HG03521 (cell line): ENCODE measurements at regions not wholly inside any gene's neighbourhood (a gene's known extent, or its start where the extent isn't known, plus 50 kb on each side); places are given as distances from the start of the nearest gene placed in this dataset.

ENCODE experiments used
- ATAC-seq: cut with Tn5 transposase; IDR thresholded peaks from one replicate; pipeline ENCODE4 v1.9.1; 2021; ENCODE audit warnings: mild to moderate bottlenecking, moderate library complexity; ENCODE audit not compliant: unreplicated experiment

DNA sequence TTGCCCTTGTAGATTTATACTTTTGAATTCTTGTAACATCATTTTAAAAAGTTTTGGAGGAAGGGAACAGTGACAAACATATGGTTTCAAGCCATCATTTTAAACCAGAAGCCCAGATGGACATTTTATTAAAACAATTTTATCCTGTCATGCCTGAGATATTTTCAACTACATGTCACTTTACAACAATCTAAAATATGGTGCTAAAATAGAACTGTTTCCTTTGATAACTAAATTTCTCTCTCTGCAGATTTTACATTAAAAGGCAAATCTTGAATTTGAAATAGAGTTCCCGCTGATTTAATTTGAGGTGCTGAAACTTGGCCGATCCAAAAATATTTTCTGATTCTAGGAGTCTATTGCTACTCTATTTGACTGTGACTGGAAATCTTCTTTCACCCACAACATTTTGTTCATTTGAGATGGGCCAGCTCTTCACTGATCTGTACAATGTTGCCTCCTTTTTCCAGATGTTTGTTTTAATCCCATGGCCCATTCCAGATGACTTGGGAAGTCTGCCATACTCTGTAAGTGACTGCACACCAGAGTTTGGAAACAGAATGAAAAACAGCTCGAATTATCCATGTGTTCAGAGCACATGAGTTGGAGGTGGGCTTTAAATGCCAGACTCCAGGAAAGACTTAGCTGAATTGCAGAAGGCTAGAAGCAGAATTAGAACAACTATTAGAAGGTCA lies 402.5 kb downstream of the TMEM135 start:
- ATAC-seq: no peak

DNA sequence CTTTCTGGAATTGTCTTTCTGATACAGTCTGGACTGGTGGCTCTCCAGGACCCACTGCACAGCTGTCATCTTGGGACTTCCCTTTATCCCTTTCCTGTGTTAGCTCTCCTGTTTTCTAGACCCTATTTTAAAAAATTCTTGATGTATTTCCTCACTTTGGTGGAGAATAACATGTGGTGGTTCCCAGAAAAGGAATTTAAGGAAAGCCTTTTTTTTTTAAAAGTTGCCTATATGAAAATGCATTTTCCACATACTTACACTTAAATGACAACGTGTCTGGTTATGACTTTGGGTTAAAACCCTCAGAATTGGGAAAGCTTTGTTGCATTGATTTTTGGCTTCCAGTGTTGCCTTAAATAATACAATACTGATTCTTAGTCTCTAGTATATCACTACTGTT lies 400.7 kb downstream of the TMEM135 start:
- no peak for ATAC-seq

DNA sequence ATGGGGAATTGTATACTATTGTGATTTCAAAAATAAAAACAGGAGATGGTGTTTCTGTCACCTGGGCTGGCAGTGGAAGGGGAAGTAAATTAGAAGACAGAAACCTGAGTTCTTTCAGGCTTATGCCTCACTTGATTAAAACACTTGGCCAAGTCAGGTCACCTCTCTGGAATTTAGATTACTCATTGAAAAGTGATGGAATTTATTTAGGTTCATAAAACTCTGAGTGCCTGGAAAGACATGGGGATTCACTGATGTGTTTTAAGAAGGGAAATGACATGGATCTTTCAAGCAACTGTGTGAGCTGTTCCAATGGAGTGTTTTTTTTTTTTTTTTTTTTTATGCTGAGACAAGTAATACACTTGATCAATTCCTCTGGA lies 400.1 kb downstream of the TMEM135 start:
- ATAC-seq: no peak

DNA sequence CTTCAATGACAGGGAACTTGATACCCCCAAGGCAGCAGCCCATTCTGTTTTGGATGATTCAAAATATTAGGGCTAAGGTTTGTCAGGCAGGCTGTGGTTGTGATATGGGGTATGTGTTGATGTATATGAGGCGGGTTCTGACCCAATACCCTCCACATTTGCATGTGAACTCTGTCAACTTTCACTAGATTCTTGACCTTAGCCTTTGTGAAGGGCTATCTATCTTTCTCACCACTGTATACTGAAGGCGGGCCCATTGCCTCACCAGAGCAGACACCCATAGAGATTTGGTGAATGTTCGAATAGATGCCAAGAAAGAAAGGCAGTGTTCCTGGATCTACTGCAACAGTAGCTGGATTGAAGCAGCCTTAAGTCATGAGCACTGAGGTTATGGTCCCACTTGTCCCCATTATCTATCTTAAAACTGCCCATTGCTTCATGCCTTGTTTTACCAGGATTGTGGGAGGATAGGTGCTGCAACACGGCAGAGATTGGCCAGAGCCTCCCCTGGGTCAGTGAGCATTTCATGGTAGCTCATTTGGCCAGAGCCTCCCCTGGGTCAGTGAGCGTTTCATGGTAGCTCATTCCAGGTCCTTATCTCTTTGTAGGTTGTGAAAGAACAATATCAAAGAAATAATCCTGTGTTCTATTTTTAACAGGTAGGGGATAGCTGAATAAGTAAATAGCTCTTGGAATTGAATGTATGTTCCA lies 399.6 kb downstream of the TMEM135 start:
- ATAC-seq: no peak

DNA sequence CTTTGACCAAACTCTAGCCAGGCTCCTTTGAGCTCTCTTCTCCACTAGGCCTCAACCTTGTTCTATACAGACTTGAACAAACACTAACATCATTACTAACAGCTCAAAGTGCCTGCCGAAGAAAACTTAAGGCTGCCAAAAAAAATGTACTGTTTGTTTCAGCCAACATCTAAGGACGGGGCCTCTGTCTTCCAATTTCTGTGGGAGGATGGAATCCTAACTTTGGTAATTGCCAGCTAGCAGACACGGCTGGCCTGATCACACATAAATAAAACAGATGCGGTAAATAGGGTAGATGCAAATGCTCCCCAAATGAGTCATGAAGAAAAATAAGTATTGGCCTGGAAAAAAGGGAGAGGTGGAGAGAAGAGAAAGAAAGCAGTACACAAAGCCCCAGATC lies 394.3 kb downstream of the TMEM135 start:
- no peak for ATAC-seq

DNA sequence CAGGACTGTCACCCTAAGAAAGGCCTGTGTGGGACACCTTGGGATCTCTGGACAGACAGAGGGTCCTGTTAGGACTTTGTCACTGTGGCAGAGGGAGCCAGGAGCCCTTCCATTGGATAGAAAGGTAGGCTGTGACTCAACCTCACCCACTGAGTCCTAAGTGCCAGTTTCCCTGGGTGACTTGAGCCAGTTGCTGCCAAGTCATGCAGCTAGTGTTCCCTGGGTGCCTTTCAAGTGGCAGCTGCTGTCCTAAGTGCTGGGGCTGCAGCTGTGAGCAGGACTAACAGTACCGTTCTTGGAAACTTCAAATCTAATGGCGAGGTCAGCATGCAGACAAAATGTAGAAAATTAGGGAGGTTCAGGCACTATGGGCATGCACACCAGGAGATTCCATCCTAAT lies 393.7 kb downstream of the TMEM135 start:
- ATAC-seq: no peak

DNA sequence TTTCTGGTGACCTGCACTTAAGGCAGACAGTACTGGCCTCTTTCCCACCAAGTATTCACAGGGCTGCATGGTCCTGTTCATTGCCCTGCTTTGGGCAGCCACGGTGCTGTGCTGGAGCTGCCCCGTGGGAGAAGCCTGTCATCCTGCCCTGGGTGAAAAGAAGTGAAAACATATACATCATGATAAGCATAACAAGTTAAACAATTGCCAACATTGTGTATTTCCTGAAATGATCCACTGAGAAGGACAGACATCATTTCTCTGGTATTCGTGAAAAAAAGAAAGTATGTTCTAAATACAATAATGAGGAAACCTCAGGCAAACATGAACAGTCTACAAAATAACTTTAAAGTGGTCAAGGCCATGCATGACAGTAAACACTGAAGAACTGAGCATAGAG lies 393.1 kb downstream of the TMEM135 start:
- ATAC-seq: no peak

DNA sequence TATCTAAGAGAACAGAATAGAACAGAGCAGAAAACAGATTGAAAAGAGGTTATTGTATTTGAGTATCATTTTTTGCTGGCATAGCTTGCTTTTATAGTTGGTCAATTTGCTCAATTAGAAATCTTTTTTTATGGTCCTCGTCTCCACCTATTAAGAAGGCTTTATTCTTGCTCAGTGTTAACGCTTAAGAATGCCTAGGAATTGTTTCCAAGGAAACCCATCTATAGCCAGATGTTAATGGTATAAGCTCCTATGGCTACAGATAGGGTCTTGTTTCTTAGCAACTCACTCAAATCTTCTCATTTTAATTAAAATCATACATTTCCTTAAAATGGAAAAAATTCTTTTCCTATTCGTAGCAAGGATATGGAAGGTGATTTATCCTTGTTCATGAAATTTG lies 392.3 kb downstream of the TMEM135 start:
- ATAC-seq: no peak

DNA sequence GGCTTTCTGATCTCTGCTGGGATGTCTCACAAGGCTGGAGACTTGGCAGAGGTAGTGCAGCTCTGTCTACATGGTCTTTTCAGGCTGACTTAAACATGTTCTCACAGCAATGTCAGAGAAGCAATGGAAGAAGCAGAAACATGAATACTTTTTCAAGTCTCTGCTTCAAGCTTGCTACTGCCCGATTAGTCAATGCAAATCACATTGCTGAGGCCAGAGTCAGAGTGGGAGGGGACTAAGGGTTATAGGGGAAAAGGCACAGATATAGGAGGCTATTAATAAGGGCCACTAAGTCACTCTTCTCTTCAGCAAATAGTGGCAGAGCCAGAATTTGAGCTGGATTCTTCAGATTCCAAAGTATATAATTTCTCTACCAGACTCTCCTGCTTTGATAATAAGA lies 390.5 kb downstream of the TMEM135 start:
- ATAC-seq: no peak

DNA sequence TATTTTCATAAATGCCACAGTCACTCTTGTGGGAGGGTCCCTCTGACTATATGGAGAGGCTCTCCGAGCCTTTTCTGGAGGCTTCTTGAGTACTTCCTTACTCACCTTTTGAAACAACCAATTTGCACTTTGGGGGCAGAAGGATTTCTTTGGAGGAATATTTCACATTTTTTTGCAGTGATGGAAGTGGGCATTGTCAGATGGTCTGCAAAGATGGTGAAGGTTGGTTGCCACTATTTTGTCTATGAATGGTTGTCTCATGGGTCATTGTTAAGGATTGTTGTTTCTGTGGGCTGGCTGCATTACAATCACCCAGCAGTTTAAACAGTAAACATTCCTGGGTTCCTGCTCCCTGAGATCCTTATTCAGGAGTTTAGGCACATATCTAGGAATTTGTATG lies 388.2 kb downstream of the TMEM135 start:
- no peak for ATAC-seq

DNA sequence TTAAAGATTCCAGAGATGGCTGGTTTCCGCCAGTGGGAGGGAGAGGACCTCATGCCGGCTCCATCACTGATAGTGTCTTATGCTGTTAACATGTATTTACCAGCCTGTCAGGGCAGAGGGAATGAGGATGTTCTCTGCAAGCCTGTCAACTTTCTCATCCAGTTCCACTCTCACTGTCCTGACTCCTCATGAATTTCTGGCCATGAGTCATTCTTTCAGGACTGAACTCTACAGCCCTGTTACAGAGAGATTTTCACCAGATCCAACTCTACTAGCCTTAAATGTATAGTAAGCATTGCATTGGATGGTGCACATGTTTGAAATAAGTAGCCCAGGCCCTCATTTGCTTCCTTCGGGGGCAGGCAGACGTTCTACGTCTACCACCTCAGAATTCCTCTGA lies 387.7 kb downstream of the TMEM135 start:
- no peak for ATAC-seq

DNA sequence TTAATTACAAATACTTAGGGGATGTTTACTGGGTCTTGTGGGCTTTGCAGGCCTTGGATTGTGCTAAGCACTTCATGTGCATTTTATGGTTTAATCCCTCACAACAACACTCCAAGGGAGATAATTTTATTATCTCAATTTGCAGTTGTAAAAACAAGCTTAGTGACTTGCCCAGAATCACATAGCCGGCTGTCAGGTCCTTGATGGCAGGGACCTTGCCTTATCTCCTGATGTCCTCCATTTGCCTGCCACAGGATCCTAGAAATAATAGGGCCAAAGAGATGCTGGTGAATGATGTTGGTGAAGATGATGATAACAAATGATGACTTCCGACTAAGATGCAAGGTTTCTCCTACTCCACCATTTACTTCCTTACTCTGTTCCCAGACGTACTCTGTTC lies 385.4 kb downstream of the TMEM135 start:
- no peak for ATAC-seq

DNA sequence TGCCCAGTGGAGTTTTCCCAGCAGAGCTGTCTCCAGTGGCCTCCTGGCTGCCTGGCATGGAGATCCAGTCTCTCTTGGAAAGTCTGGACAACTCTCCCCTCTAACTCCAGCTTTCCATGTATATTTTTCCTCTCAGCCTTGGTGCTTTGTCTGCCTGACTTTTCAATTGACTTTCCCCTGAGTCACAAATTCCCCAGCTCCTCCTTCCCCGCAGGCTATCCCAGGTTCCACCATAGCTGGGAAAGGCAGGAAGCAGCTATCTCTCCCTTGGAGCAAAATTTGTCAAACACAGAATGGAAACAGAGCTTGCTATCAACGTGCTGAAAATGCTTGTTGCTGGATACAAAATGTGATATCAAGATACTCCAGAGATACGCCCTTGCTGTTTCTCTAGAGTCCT lies 384.8 kb downstream of the TMEM135 start:
- no peak for ATAC-seq

DNA sequence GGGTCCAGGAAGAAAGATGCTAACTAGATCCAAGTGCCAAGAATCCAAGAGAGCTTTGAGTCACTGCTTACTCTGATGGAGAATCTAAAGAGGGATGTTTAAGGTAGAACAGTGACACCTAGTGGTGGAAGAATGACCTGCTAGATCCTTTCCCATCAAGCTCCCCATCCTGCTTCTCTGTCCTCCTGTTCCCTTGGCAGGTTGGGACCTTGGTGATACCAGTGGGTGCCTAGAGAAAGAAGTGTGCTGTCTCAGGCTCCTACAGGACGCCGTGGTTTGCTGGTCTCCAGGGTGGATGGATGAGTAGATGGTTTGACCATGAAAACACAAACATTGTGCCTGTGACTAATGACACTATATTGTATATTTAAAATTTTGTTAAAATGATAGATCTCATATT lies 383.7 kb downstream of the TMEM135 start:
- ATAC-seq: no peak

DNA sequence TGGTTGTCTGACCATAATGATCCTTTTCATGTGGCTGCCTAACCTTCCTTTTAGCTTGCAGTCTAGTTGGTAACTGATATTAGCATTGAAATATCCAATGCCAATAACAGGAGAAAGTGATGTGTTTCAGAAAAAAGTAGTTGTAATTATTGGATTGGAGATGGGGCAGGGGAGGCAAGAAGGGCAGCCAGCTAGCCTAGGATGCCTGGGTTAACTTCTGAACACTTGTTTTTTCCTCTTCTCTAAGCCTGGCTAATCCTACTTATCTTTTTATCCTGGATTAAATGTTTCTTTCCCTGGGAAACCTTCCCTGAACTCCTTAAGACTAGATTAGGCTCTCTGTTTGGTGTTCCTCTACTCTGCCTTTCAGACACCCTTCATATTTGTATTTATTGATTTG lies 380.2 kb downstream of the TMEM135 start:
- ATAC-seq: no peak

DNA sequence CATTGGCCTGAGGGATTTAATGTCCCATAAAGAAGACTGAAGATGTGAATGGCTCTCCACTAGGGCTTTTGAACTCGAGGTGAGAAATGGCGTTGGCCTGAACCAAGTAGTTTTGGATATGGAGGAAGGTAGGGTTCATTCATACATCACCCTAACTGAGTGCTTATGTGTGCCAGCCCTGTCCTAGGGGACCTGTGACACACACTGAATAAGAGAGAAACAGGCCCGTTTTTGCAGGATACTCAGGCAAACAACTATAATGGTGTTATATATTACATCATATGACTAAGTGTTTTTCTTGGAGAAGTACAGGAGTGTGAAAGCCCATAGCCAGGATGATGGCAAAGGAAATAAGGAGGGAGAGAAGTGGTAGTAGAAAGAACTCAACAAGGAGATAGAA lies 368.1 kb downstream of the TMEM135 start:
- no peak for ATAC-seq

DNA sequence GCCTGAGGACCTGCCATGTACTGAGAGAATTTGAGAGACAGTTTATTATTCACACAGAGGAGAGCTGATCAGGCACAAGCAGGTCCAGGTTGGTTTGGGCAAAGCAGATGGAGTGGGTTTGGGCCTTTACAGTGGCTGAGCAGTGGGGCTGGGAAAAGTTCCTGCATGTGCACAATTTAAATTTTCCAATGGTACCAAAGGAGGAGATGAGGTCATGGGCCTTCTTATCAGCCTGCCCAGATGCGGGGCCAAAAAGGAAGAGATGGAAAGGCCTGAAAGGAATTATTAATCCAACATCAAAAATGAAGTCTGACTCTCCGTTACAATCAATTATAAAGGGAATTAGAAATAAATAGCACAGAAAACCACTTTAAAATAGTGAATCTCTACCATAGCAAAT lies 367.6 kb downstream of the TMEM135 start:
- no peak for ATAC-seq

DNA sequence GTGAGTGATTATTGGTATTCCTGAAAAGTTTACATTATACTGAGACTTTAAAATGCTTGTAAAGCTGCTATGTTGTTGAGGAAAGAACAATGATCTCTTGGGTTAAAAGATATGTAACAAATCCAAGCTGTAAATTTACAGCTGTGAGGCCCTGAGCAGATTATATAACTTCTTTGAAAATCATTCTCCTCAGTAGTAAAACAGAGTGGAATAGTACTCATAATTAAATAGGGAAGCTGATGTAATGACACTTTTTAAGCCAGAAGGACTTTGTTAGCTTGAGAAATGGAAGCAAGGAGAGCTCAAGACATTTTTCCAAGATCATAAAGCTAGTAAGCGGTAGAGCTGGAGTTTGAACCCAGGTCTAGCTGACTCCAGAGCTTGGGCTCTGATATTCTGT lies 363.9 kb downstream of the TMEM135 start:
- no peak for ATAC-seq

DNA sequence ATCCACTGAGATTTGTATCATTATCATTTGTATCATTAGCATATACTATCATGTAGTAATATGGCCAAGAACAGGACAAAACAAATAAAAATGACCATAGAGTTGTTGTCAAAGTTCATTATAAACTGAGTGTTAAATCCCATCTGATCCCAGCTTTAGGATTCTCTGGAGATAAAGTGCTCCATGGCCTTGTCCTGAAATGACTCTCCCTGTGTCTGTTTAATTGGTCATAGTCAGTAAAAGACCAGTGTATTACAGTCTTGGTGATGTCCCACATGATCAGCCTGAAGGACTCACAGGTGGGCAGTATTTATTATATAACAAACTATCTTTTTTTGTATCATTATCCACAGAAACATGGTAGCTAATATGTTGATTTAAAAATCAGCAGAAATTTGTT lies 361.6 kb downstream of the TMEM135 start:
- no peak for ATAC-seq

DNA sequence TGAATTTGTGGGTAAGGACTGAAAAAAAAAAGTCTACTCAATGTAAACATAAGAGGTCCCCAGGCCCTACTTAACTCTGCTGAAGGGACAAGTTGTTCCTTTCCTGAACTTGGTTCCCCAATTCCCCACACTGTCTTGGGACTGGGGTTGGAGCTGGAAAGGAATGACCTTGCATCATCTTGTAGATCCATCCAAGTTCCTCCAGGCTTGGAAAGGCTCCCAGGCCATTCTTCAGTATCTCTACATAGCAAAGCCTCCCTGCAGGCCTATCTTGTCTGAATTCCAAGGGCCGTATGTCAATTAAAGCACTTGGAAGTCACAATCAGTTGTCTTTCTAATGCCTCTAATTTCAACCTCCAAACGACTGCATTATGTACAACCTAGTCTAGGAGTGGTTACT lies 361.2 kb downstream of the TMEM135 start:
- ATAC-seq: no peak

DNA sequence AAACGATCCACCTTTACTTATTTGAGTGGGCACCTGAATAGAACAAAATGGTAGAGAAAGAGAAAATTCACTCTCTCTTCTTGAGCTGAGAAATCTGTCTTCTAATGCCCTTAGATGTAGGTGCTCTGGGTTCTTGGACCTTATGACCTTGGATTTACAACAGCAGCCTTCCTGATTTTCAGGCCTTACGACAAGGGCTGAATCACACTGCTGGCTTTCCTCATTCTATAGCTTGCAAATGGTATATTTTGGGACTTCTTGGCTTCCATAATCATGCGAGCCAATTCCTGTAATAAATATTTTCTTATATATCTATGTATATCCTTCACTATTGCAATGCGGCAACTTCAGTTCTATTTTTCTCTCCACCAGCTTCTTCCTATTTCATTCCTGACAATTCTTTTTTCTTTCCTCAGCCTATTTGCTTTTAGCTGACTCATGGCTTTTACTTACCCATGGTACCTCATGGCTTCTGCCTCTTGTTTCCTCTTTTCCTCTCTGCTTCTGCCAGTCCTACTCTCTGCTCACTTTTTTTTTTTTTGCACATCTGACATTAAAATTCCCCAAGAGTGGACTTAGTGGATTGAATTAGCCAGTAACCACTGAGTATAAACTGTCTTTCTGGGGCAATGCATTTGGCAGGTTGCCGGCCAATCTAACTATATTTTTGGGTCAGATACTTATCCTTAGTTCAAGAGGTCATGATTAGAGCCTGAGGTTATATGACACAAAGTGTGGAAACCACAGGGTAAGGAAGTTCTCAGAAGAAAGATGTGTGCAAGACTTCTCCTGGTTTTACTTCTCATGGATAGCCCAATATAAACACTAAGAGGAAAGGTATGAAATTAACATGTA lies 359.5 kb downstream of the TMEM135 start:
- ATAC-seq: no peak

DNA sequence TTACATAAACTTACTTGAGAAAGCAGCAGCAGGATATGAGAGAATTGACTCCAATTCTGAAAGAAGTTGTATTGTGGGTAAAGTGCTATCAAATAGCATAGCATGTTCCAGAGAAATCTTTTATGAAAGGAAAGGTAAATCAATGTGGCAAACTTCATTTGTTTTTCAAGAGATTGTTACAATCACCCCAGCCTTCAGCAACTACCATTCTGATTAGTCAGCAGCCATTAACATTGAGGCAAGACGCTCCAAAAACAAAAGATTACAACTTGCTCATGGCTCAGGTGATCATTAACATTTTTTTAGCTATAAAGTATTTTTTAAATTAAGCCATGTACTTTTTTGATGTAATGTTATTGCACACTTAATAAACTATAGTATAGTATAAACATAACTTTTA lies 357.2 kb downstream of the TMEM135 start:
- ATAC-seq: no peak
